Right lung (tissue), 2 donors: ENCODE measurements at regions not wholly inside any gene's neighbourhood (a gene's known extent, or its start where the extent isn't known, plus 50 kb on each side); places are given as distances from the start of the nearest gene placed in this dataset.

ENCODE experiments used
- DNase-seq, 2 donors: peaks; one replicate each; pipeline ENCODE4 v3.0.0-alpha.2; 2013

- DNase-seq = no peak
Measured at GRCh38 chr20:23254034-23254433, 96.6 kb upstream of the NXT1 start.

GRCh38 chr20:23253524-23253923 lies 97.1 kb upstream of the NXT1 start:
- DNase-seq = no peak

- no peak for DNase-seq
Measured at GRCh38 chr20:23251779-23252178, 98.8 kb upstream of the NXT1 start.

GRCh38 chr20:23249541-23249940 lies 101.0 kb upstream of the NXT1 start:
- DNase-seq = no peak

- no peak for DNase-seq
Measured at GRCh38 chr20:23248461-23248882, 102.1 kb upstream of the NXT1 start.

- DNase-seq = no peak
Measured at GRCh38 chr20:23246717-23247664, 103.6 kb upstream of the NXT1 start.

- DNase-seq = no peak
Measured at GRCh38 chr20:23245553-23246181, 104.9 kb upstream of the NXT1 start.

- no peak for DNase-seq
Measured at GRCh38 chr20:23244916-23245552, 105.6 kb upstream of the NXT1 start.

GRCh38 chr20:23244156-23244915 lies 106.3 kb upstream of the NXT1 start:
- DNase-seq = no peak

- DNase-seq = no peak
Measured at GRCh38 chr20:23243791-23244155, 106.8 kb upstream of the NXT1 start.

- DNase-seq = no peak
Measured at GRCh38 chr20:23242556-23243180, 107.9 kb upstream of the NXT1 start.

GRCh38 chr20:23242104-23242503 lies 108.5 kb upstream of the NXT1 start:
- DNase-seq = no peak

GRCh38 chr20:23241416-23241815 lies 109.2 kb upstream of the NXT1 start:
- no peak for DNase-seq

- DNase-seq = no peak
Measured at GRCh38 chr20:23240519-23240918, 110.1 kb upstream of the NXT1 start.

- DNase-seq = no peak
Measured at GRCh38 chr20:23237201-23237600, 113.4 kb upstream of the NXT1 start.

GRCh38 chr20:23235173-23236027 lies 115.2 kb upstream of the NXT1 start:
- DNase-seq = peak in 1 of 2 donors; percentile 32

- DNase-seq = no peak
Measured at GRCh38 chr20:23234311-23235078, 116.1 kb upstream of the NXT1 start.

GRCh38 chr20:23233341-23233740 lies 117.2 kb upstream of the NXT1 start:
- no peak for DNase-seq

- DNase-seq = no peak
Measured at GRCh38 chr20:23232679-23233308, 117.8 kb upstream of the NXT1 start.
